Middle frontal gyrus (tissue), 1 donor: ENCODE measurements at regions not wholly inside any gene's neighbourhood (a gene's known extent, or its start where the extent isn't known, plus 50 kb on each side); places are given as distances from the start of the nearest gene placed in this dataset.
"Not testable (repeated sequence)": the region's sequence is repeated elsewhere in the genome, so short reads cannot be mapped to it uniquely, and the experiment has no call there.

Source experiments
- DNase-seq: peaks from one replicate; pipeline ENCODE4 v3.0.0-alpha.2; 2015; ENCODE audit warnings: low spot score; ENCODE audit errors: extremely low spot score

GRCh38 chr7:65797086-65797485, 75.8 kb upstream of the VKORC1L1 start:
- not testable (repeated sequence) for DNase-seq

GRCh38 chr7:65797566-65797965, 75.3 kb upstream of the VKORC1L1 start:
- DNase-seq, result not testable (repeated sequence)

- DNase-seq, result no peak
Observed at GRCh38 chr7:65798111-65799075, 74.5 kb upstream of the VKORC1L1 start.

GRCh38 chr7:65800191-65800590, 72.7 kb upstream of the VKORC1L1 start:
- not testable (repeated sequence) for DNase-seq

- no peak for DNase-seq
Observed at GRCh38 chr7:65800890-65801341, 72.0 kb upstream of the VKORC1L1 start.

GRCh38 chr7:65804887-65805286, 68.0 kb upstream of the VKORC1L1 start:
- DNase-seq, result no peak

- DNase-seq, result not testable (repeated sequence)
Observed at GRCh38 chr7:65807067-65807466, 65.8 kb upstream of the VKORC1L1 start.

- no peak for DNase-seq
Observed at GRCh38 chr7:65809259-65809981, 63.5 kb upstream of the VKORC1L1 start.

GRCh38 chr7:65809982-65810288, 62.9 kb upstream of the VKORC1L1 start:
- DNase-seq, result no peak

GRCh38 chr7:65812281-65812680, 60.6 kb upstream of the VKORC1L1 start:
- no peak for DNase-seq

- DNase-seq, result not testable (repeated sequence)
Observed at GRCh38 chr7:65814556-65815167, 58.2 kb upstream of the VKORC1L1 start.

- DNase-seq, result no peak
Observed at GRCh38 chr7:65820287-65820950, 52.5 kb upstream of the VKORC1L1 start.
